Fibroblast of lung (primary cell): ENCODE measurements at regions not wholly inside any gene's neighbourhood (a gene's known extent, or its start where the extent isn't known, plus 50 kb on each side); places are given as distances from the start of the nearest gene placed in this dataset.
A peak's percentile ranks its signal among the peaks of the same experiment; 100 is the strongest.

Source experiments
- DNase-seq, 2 donors: peaks; one replicate each; pipeline versions ENCODE4 v3.0.0 to v3.0.0-alpha.2; 2010; ENCODE audit warnings: low read depth in 2 of 2
- H2AFZ ChIP-seq: 2 replicates; pipeline ENCODE4 v1.5.1; 2012; ENCODE audit warnings: low read length, control low read depth, inconsistent platforms
- H3K27ac ChIP-seq: 2 replicates; pipeline ENCODE4 v1.5.1; 2011; ENCODE audit warnings: low read length, control low read depth; ENCODE audit not compliant: insufficient read depth
- H3K27me3 ChIP-seq: 2 replicates; pipeline ENCODE4 v1.5.1; 2011; ENCODE audit warnings: mild to moderate bottlenecking, low read length; ENCODE audit not compliant: control insufficient read depth, insufficient read depth
- H3K36me3 ChIP-seq: 2 replicates; pipeline ENCODE4 v1.5.1; 2011; ENCODE audit warnings: low read length; ENCODE audit not compliant: control insufficient read depth, insufficient read depth
- H3K4me1 ChIP-seq: 2 replicates; pipeline ENCODE4 v1.5.1; 2011; ENCODE audit warnings: low read length; ENCODE audit not compliant: control insufficient read depth, insufficient read depth; ENCODE audit errors: extremely low read depth
- H3K4me2 ChIP-seq: 2 replicates; pipeline ENCODE4 v1.5.1; 2011; ENCODE audit warnings: low read length, control low read depth; ENCODE audit not compliant: insufficient read depth; ENCODE audit errors: extremely low read depth
- H3K4me3 ChIP-seq, 4 experiments: fragments of 200-600 bp in 1 of 4; sonication (generic) in 1 of 4; replicated peaks in 1 of 4; 2 replicates each; pipeline ENCODE4 v1.5.1; 2011 to 2016; ENCODE audit warnings: low read length in 4 of 4, low read depth in 3 of 4, mild to moderate bottlenecking in 3 of 4, control low read depth in 2 of 4, inconsistent platforms in 1 of 4, mixed read lengths in 1 of 4; ENCODE audit not compliant: insufficient read depth in 1 of 4; ENCODE audit errors: control extremely low read depth in 1 of 4
- H3K79me2 ChIP-seq: 2 replicates; pipeline ENCODE4 v1.5.1; 2012; ENCODE audit warnings: mild to moderate bottlenecking, low read length, inconsistent platforms; ENCODE audit not compliant: control insufficient read depth, insufficient read depth
- H3K9ac ChIP-seq: 2 replicates; pipeline ENCODE4 v1.5.1; 2011; ENCODE audit warnings: mild to moderate bottlenecking, low read length, control low read depth; ENCODE audit not compliant: insufficient read depth
- H3K9me3 ChIP-seq: 2 replicates; pipeline ENCODE4 v1.5.1; 2012; ENCODE audit warnings: low read depth, low read length; ENCODE audit not compliant: control insufficient read depth, insufficient read depth
- H4K20me1 ChIP-seq: 2 replicates; pipeline ENCODE4 v1.5.1; 2011; ENCODE audit warnings: low read length; ENCODE audit not compliant: control insufficient read depth, insufficient read depth; ENCODE audit errors: extremely low read depth
- EZH2 ChIP-seq: IDR thresholded peaks from 2 replicates; pipeline ENCODE4 v1.5.1; 2012; ENCODE audit warnings: low read length, control low read depth, mild to moderate bottlenecking; ENCODE audit errors: missing control alignments
- TF ChIP-seq, protein P1 (sequence below), 2 donors: IDR thresholded peaks in 1 of 2; conservative IDR thresholded peaks in 1 of 2; 1 replicate in 1 of 2; 2 replicates in 1 of 2; pipeline ENCODE4 v1.5.1; 2011 to 2012; ENCODE audit warnings: low read length in 2 of 2, control low read depth in 1 of 2, inconsistent platforms in 1 of 2, low read depth in 1 of 2, mild to moderate bottlenecking in 1 of 2

DNA sequence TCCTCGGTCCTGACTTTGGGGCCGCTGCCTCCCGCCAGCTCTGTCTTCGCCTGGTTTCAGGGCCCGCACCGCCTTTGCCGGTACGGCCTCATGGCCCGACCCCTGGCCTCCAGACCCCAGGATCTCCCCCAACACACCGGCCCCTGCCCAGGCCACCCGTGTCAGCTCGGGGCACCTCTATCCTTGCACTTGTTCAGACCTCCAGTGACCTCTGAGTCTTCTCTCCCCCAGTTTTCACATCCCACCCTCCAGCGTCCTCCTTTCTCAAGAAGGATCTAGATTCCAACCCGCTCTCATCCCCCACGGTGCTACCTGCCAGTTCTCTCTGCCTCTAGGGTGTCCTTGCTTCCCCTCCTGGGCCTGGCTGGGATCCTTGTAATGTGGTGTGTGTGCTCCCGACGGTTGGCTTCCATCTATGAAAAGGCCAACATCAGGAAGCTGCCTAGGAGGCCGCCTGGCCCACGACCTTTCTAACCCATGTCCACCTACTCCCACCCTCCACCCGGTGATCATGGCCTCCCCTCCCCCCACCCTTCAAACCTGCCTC lies 61.1 kb downstream of the SPATA31C2 start:
- no peak for DNase-seq
- no peaks in the 10 kb centered on the region for H3K27me3 ChIP-seq
- H3K9me3 ChIP-seq = no peaks in the 10 kb centered on the region
- peak overlapping the region; percentile 97 for H3K4me2 ChIP-seq
- no peaks in the 10 kb centered on the region for H4K20me1 ChIP-seq
- H3K9ac ChIP-seq = no peak overlapping the region
- no peak for TF ChIP-seq EZH2
- TF ChIP-seq, protein P1, sequence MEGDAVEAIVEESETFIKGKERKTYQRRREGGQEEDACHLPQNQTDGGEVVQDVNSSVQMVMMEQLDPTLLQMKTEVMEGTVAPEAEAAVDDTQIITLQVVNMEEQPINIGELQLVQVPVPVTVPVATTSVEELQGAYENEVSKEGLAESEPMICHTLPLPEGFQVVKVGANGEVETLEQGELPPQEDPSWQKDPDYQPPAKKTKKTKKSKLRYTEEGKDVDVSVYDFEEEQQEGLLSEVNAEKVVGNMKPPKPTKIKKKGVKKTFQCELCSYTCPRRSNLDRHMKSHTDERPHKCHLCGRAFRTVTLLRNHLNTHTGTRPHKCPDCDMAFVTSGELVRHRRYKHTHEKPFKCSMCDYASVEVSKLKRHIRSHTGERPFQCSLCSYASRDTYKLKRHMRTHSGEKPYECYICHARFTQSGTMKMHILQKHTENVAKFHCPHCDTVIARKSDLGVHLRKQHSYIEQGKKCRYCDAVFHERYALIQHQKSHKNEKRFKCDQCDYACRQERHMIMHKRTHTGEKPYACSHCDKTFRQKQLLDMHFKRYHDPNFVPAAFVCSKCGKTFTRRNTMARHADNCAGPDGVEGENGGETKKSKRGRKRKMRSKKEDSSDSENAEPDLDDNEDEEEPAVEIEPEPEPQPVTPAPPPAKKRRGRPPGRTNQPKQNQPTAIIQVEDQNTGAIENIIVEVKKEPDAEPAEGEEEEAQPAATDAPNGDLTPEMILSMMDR (conservative IDR thresholded peaks at IDR 0.05 in 1 of 2, IDR thresholded peaks at IDR 0.05 in 1 of 2; ENCODE audit: low read depth in 1 of 2, low read length in 2 of 2) = no peak
- no peaks in the 10 kb centered on the region for H3K36me3 ChIP-seq
- H3K4me1 ChIP-seq = no peaks in the 10 kb centered on the region
- H3K4me3 ChIP-seq = peak overlapping the region in 2 of 4 experiments; percentile 61 to 64
- H3K79me2 ChIP-seq = no peaks in the 10 kb centered on the region
- no peak overlapping the region for H3K27ac ChIP-seq
- no peak overlapping the region for H2AFZ ChIP-seq

DNA sequence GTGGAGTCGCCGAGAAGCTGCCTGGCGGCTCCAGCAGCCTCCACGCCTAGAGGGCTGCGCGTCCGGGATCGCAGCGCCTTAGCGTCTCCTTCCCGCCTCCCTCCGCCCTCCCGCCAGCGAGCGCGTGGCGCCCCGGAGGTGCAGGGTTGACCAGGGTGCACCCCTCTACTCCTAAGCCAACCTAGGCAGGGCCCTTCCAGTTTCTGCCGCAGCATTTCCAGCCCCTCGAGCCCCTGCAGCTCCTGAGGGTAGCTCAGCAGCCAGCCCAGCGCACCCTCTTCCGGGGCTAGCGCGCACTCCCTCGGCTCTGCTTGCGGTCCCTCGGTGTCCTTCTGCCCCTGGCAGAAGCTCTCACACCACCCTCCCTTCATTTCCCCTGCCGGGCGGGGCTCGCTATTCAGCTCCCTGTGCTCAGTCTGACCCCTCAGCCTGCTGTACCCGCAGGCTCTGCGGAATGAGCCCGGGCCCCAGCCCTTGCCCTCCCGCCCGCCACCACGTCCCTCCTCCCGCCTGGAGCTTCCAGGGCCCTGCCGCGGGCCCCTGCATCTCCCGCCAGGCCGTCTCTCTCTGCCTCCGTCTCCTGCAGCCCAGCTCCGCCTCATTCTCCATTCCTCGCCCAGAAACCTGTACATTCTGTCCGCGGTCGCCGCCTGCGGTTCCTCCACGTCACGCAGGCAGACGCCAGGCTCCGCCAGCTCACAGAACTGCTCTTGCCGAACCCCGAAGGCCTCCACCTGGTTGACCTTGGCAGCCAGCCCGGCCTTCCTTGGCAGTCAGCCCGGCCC lies 61.8 kb downstream of the SPATA31C2 start:
- Histone ChIP-seq H3K36me3 (no peaks in the 10 kb centered on the region), H3K79me2 (no peaks in the 10 kb centered on the region), H3K4me3 (peak overlapping the region; percentile 61 to 68 (median 64)), H2AFZ (peak overlapping the region; percentile 85), H3K27ac (no peak overlapping the region), H4K20me1 (no peaks in the 10 kb centered on the region), H3K27me3 (no peaks in the 10 kb centered on the region), H3K4me2 (peak overlapping the region; percentile 97), H3K4me1 (no peaks in the 10 kb centered on the region), H3K9ac (peak overlapping the region; percentile 30), H3K9me3 (no peaks in the 10 kb centered on the region)
- DNase-seq = peak; percentile 81 to 90
- no peak for TF ChIP-seq EZH2
- TF ChIP-seq, protein P1 (conservative IDR thresholded peaks at IDR 0.05 in 1 of 2, IDR thresholded peaks at IDR 0.05 in 1 of 2; ENCODE audit: low read depth in 1 of 2, low read length in 2 of 2) = peak in 1 of 2 donors; percentile 19

DNA sequence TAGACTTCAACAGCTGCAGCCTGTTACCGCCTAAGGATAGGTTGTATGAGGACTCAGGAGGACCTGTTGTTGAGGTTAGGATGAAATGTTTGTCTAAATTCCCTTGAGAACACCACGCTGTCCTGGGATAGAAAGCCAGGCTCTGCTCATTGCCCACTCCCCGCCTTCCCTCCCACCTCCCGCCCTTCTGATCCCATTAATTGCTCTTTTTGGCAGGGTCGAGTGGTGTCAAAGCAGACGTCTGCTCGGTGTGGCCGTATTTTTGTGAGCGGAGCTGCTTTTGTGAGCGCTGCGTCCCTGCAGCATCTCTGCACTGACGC lies 62.3 kb downstream of the SPATA31C2 start:
- Histone ChIP-seq H3K27ac (no peak overlapping the region), H2AFZ (peak overlapping the region; percentile 85), H4K20me1 (no peaks in the 10 kb centered on the region), H3K9ac (peak overlapping the region; percentile 30), H3K9me3 (no peaks in the 10 kb centered on the region), H3K4me3 (peak overlapping the region; percentile 61 to 68 (median 64)), H3K4me1 (no peaks in the 10 kb centered on the region), H3K4me2 (peak overlapping the region; percentile 97), H3K27me3 (no peaks in the 10 kb centered on the region), H3K79me2 (no peaks in the 10 kb centered on the region), H3K36me3 (no peaks in the 10 kb centered on the region)
- TF ChIP-seq, protein P1 (conservative IDR thresholded peaks at IDR 0.05 in 1 of 2, IDR thresholded peaks at IDR 0.05 in 1 of 2; ENCODE audit: low read depth in 1 of 2, low read length in 2 of 2) = no peak
- TF ChIP-seq EZH2 = no peak
- DNase-seq = no peak
